NT2/D1 (cell line): ENCODE measurements at regions not wholly inside any gene's neighbourhood (a gene's known extent, or its start where the extent isn't known, plus 50 kb on each side); places are given as distances from the start of the nearest gene placed in this dataset.

Experiments
- SUZ12 ChIP-seq: IDR thresholded peaks from 2 replicates; pipeline ENCODE4 v1.6.1; 2011; ENCODE audit not compliant: insufficient read length, insufficient read depth; ENCODE audit errors: extremely low read depth
- YY1 ChIP-seq: IDR thresholded peaks from 2 replicates; pipeline ENCODE4 v1.6.1; 2011; ENCODE audit not compliant: insufficient read length, insufficient read depth

DNA sequence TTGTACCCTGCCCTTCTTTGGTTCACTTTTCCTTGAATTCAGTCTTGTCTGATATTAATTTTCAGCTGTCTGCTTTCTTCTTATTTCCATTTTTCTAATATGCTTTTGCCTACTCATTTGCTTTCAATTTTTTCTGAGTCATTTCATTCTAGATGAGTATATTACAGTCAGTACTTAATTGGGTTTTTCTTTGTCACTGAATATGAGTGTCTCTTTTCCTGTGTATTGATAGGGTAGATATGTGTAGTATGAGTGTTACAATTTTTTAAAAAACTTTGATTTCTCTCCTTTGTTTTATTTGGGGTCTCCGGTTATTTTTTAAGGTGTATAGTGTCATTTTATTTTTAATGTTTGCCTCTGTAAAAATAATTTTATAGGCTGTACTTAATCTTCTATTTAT lies 222.2 kb downstream of the IDS start:
- TF ChIP-seq YY1 (no peak), SUZ12 (no peak)
